ENCODE measurements at regions not wholly inside any gene's neighbourhood (a gene's known extent, or its start where the extent isn't known, plus 50 kb on each side); places are given as distances from the start of the nearest gene placed in this dataset.

- no peak for TF ChIP-seq IRF2 (CRISPR knock-in tag; IDR thresholded peaks at IDR 0.05; ENCODE audit: borderline replicate concordance, low read depth)
- TF ChIP-seq ZNF219 (CRISPR knock-in tag; IDR thresholded peaks at IDR 0.05; ENCODE audit: borderline replicate concordance), result no peak
Observed at GRCh38 chr13:55069746-55070145, 2041.1 kb downstream of the OLFM4 start (continued).

GRCh38 chr13:55073000-55073399, 2044.4 kb downstream of the OLFM4 start:
- peak; percentile 65 for ATAC-seq
- Mint-ChIP-seq H3K9me3 (peaks cover 4% of the 10 kb centered on the region; the same call in 1 of the 2 replicates), H3K27me3 (ENCODE audit: low read depth) (no peaks in the 10 kb centered on the region; the same call in 1 of the 2 replicates), H3K36me3 (0 out of 2 replicates have a peak, but pooled peaks cover 3% of the 10 kb centered on the region), H3K4me1 (no peaks in the 10 kb centered on the region), H3K4me3 (no peak overlapping the region), H3K27ac (no peak overlapping the region)
- POLR2A ChIA-PET, result no interaction called here
- no peak for DNase-seq (ENCODE audit: low spot score)
- CTCF ChIA-PET, result no interaction called here
- TF ChIP-seq IRF2 (CRISPR knock-in tag; IDR thresholded peaks at IDR 0.05; ENCODE audit: borderline replicate concordance, low read depth), result no peak
- no peak for TF ChIP-seq EMX1 (CRISPR knock-in tag; IDR thresholded peaks at IDR 0.05)
- TF ChIP-seq RELA (CRISPR knock-in tag; IDR thresholded peaks at IDR 0.05; ENCODE audit: borderline replicate concordance), result no peak
- TF ChIP-seq SP1 (CRISPR knock-in tag; conservative IDR thresholded peaks at IDR 0.05), result no peak
- TF ChIP-seq NR2C2 (CRISPR knock-in tag; IDR thresholded peaks at IDR 0.05), result no peak
- TF ChIP-seq KAT7 (CRISPR knock-in tag; IDR thresholded peaks at IDR 0.05; ENCODE audit: borderline replicate concordance), result no peak
- TF ChIP-seq PREB (CRISPR knock-in tag; IDR thresholded peaks at IDR 0.05; ENCODE audit: borderline replicate concordance), result no peak
- TF ChIP-seq RORB (CRISPR knock-in tag; IDR thresholded peaks at IDR 0.05), result no peak
- no peak for TF ChIP-seq FOXP1 (CRISPR knock-in tag; IDR thresholded peaks at IDR 0.05; ENCODE audit: borderline replicate concordance)
- no peak for TF ChIP-seq ZNF263 (CRISPR knock-in tag; IDR thresholded peaks at IDR 0.05; ENCODE audit: low read depth)
- TF ChIP-seq CTCF (IDR thresholded peaks at IDR 0.05), result no peak
- no peak for TF ChIP-seq E2F5 (CRISPR knock-in tag; IDR thresholded peaks at IDR 0.05)
- TF ChIP-seq STAT6 (CRISPR knock-in tag; conservative IDR thresholded peaks at IDR 0.05; ENCODE audit: low read depth), result no peak
- no peak for TF ChIP-seq SMAD4 (CRISPR knock-in tag; IDR thresholded peaks at IDR 0.05)
- TF ChIP-seq ETV6 (CRISPR knock-in tag; IDR thresholded peaks at IDR 0.05), result no peak
- TF ChIP-seq ZNF219 (CRISPR knock-in tag; IDR thresholded peaks at IDR 0.05; ENCODE audit: borderline replicate concordance), result no peak
- TF ChIP-seq ZNF671 (CRISPR knock-in tag; IDR thresholded peaks at IDR 0.05), result no peak
- no peak for TF ChIP-seq ZNF281 (CRISPR knock-in tag; IDR thresholded peaks at IDR 0.05)
